IMR-90 (cell line): ENCODE measurements at regions not wholly inside any gene's neighbourhood (a gene's known extent, or its start where the extent isn't known, plus 50 kb on each side); places are given as distances from the start of the nearest gene placed in this dataset.

Experiments used
- ATAC-seq: fragments of 200-7000 bp; cut with Tn5 transposase; 2 replicates; pipeline ENCODE4 v1.9.1; 2020; ENCODE audit warnings: low read depth, mild to moderate bottlenecking, moderate library complexity
- BruUV-seq: library from RNA; stranded (reverse); fragments of 400-500 nt; replicated peaks from 2 replicates; lab custom pipeline; 2021; lab: Mats Ljungman, UMichigan
- CTCF ChIA-PET: fragments of 300-600 bp; formaldehyde crosslinking; extraction: SDS; loops from one replicate; lab custom pipeline; 2021; ENCODE audit warnings: antibody characterized with exemption; lab: Yijun Ruan, JAX
- POLR2A ChIA-PET: fragments of 300-600 bp; sonication (Branson Sonifier 250); formaldehyde crosslinking; loops from one replicate; lab custom pipeline; 2022; ENCODE audit warnings: antibody characterized with exemption; ENCODE audit not compliant: unreplicated experiment; lab: Charles Lee
- DNase-seq: peaks from one replicate; pipeline ENCODE4 v3.0.0; 2013
- H2AFZ ChIP-seq: replicated peaks from 2 replicates; pipeline ENCODE3; 2013; ENCODE audit warnings: low read length, mild to moderate bottlenecking; ENCODE audit not compliant: poor library complexity
- H2AK5ac ChIP-seq: 2 replicates; pipeline ENCODE4 v1.6.1; 2013; ENCODE audit warnings: low read depth, low read length, inconsistent platforms
- H2AK9ac ChIP-seq: replicated peaks from 2 replicates; pipeline ENCODE3; 2013; ENCODE audit warnings: mild to moderate bottlenecking, low read depth, low read length, moderate library complexity; ENCODE audit not compliant: poor library complexity
- H2BK120ac ChIP-seq: 2 replicates; pipeline ENCODE4 v1.6.1; 2013; ENCODE audit warnings: low read depth, low read length, inconsistent platforms
- H2BK15ac ChIP-seq: 3 replicates; pipeline ENCODE4 v1.6.1; 2013; ENCODE audit warnings: low read depth, low read length, inconsistent platforms
- H2BK20ac ChIP-seq: 2 replicates; pipeline ENCODE4 v1.6.1; 2013; ENCODE audit warnings: low read depth, mild to moderate bottlenecking, inconsistent platforms, low read length, moderate library complexity
- H2BK5ac ChIP-seq: 2 replicates; pipeline ENCODE4 v1.6.1; 2013; ENCODE audit warnings: mild to moderate bottlenecking, low read depth, low read length, inconsistent platforms; ENCODE audit not compliant: poor library complexity, severe bottlenecking
- H3K14ac ChIP-seq: replicated peaks from 2 replicates; pipeline ENCODE4 v1.6.1; 2013; ENCODE audit warnings: low read depth, low read length, inconsistent platforms
- H3K18ac ChIP-seq: 2 replicates; pipeline ENCODE4 v1.6.1; 2013; ENCODE audit warnings: low read depth, low read length, control low read depth
- H3K23ac ChIP-seq: 2 replicates; pipeline ENCODE4 v1.6.1; 2013; ENCODE audit warnings: low read depth, low read length, inconsistent platforms
- H3K27ac ChIP-seq: 2 replicates; pipeline ENCODE4 v1.5.1; 2013; ENCODE audit warnings: mild to moderate bottlenecking, control low read depth, low read length; ENCODE audit not compliant: insufficient read depth
- H3K27me3 ChIP-seq: 2 replicates; pipeline ENCODE4 v1.6.1; 2013; ENCODE audit warnings: low read length; ENCODE audit not compliant: control insufficient read depth, insufficient read depth
- H3K36me3 ChIP-seq: 2 replicates; pipeline ENCODE4 v1.6.1; 2013; ENCODE audit warnings: low read length, mixed read lengths; ENCODE audit not compliant: control insufficient read depth, insufficient read depth
- H3K4ac ChIP-seq: 2 replicates; pipeline ENCODE4 v1.6.1; 2013; ENCODE audit warnings: low read depth, low read length, inconsistent platforms
- H3K4me1 ChIP-seq: 2 replicates; pipeline ENCODE4 v1.6.1; 2013; ENCODE audit warnings: low read length, mixed read lengths; ENCODE audit not compliant: control insufficient read depth, insufficient read depth
- H3K4me2 ChIP-seq: 2 replicates; pipeline ENCODE4 v1.6.1; 2013; ENCODE audit warnings: low read depth, mild to moderate bottlenecking, control low read depth, low read length, moderate library complexity
- H3K4me3 ChIP-seq: 2 replicates; pipeline ENCODE4 v1.5.1; 2013; ENCODE audit warnings: low read depth, mild to moderate bottlenecking, control low read depth, low read length, moderate library complexity; ENCODE audit not compliant: insufficient read depth
- H3K56ac ChIP-seq: 2 replicates; pipeline ENCODE4 v1.6.1; 2013; ENCODE audit warnings: low read length, inconsistent platforms; ENCODE audit not compliant: insufficient read depth; ENCODE audit errors: extremely low read depth
- H3K79me1 ChIP-seq, 2 experiments: 2 replicates each; pipeline ENCODE4 v1.6.1; 2013; ENCODE audit warnings: low read length in 2 of 2, inconsistent platforms in 1 of 2, low read depth in 1 of 2
- H3K9ac ChIP-seq: 2 replicates; pipeline ENCODE4 v1.6.1; 2013; ENCODE audit warnings: low read depth, low read length, control low read depth
- H3K9me1 ChIP-seq: 2 replicates; pipeline ENCODE4 v1.6.1; 2013; ENCODE audit warnings: low read length, inconsistent platforms; ENCODE audit not compliant: insufficient read depth
- H3K9me3 ChIP-seq: 2 replicates; pipeline ENCODE4 v1.6.1; 2013; ENCODE audit warnings: low read length; ENCODE audit not compliant: control insufficient read depth, insufficient read depth
- H4K20me1 ChIP-seq: 2 replicates; pipeline ENCODE4 v1.6.1; 2013; ENCODE audit warnings: low read length, inconsistent platforms; ENCODE audit not compliant: insufficient read depth
- H4K5ac ChIP-seq: 2 replicates; pipeline ENCODE4 v1.6.1; 2013; ENCODE audit warnings: mild to moderate bottlenecking, low read depth, low read length, control low read depth
- H4K8ac ChIP-seq, 2 experiments: 2 replicates each; pipeline ENCODE4 v1.6.1; 2013; ENCODE audit warnings: low read depth in 2 of 2, low read length in 2 of 2, control low read depth in 1 of 2, inconsistent platforms in 1 of 2
- H4K91ac ChIP-seq: 2 replicates; pipeline ENCODE4 v1.6.1; 2013; ENCODE audit warnings: low read depth, low read length, inconsistent platforms; ENCODE audit not compliant: insufficient read depth
- CHD1 ChIP-seq: IDR thresholded peaks from 2 replicates; pipeline ENCODE4 v1.6.1; 2012; ENCODE audit warnings: low read depth, low read length, improper control_type of control experiment
- FOS ChIP-seq: fragments of 150-350 bp; IDR thresholded peaks from 2 replicates; pipeline ENCODE4 v1.6.1; 2016; ENCODE audit warnings: low read depth, low read length
- RAD21 ChIP-seq: IDR thresholded peaks from 2 replicates; pipeline ENCODE4 v1.6.1; 2012; ENCODE audit warnings: low read length, improper control_type of control experiment
- RCOR1 ChIP-seq: IDR thresholded peaks from 2 replicates; pipeline ENCODE4 v1.6.1; 2012; ENCODE audit warnings: mild to moderate bottlenecking, low read length, improper control_type of control experiment; ENCODE audit not compliant: insufficient replicate concordance
- SMC3 ChIP-seq: fragments of 150-350 bp; IDR thresholded peaks from 2 replicates; pipeline ENCODE4 v1.6.1; 2016; ENCODE audit warnings: low read depth, mild to moderate bottlenecking, antibody characterized with exemption, low read length, moderate library complexity
- WGBS, 2 experiments: methylation state at CpG; one replicate each; pipeline versions ENCODE4 v1.1.5 to v1.1.7; 2013; ENCODE audit warnings: missing lambda C conversion rate in 2 of 2; ENCODE audit not compliant: insufficient read length in 1 of 2; ENCODE audit errors: extremely low coverage in 2 of 2; 5-methylcytosine and 5-hydroxymethylcytosine counted together
- dilution Hi-C: fragments of 300-500 bp; cut with HindIII; formaldehyde crosslinking; loops from one replicate; pipeline ENCODE4 v1.14.3; 2018; ENCODE audit warnings: low sequenced_read_pairs; ENCODE audit not compliant: unreplicated experiment
- in situ Hi-C: fragments of 300-500 bp; cut with MboI; formaldehyde crosslinking; loops from 3 replicates; pipeline ENCODE4 v1.14.3; 2019; ENCODE audit warnings: low sequenced_read_pairs, inconsistent platforms, mixed read lengths
- intact Hi-C: fragments of 100-400 bp; cut with micrococcal nuclease; formaldehyde crosslinking; loops from 2 replicates; pipeline ENCODE4 v1.10.0; 2022

GRCh38 chr21:27225940-27226339 lies 259.1 kb upstream of the ADAMTS5 start:
- Histone ChIP-seq H3K56ac (0 out of 2 replicates have a peak overlapping the region, but pooled peaks have one; percentile 17), H4K20me1 (no peaks in the 10 kb centered on the region), H3K18ac (peak overlapping the region; percentile 92), H3K4me3 (no peak overlapping the region), H3K27ac (peak overlapping the region; percentile 66; the same call in 1 of the 2 replicates), H3K79me1 (no peaks in the 10 kb centered on the region), H3K4ac (peak overlapping the region; percentile 79), H3K14ac (peak overlapping the region; percentile 84), H3K36me3 (no peaks in the 10 kb centered on the region), H2BK120ac (peak overlapping the region; percentile 92), H3K23ac (peak overlapping the region; percentile 29; the same call in 1 of the 2 replicates), H2AFZ (no peak overlapping the region), H3K9me1 (no peaks in the 10 kb centered on the region), H3K4me1 (peaks cover 4% of the 10 kb centered on the region; the same call in 1 of the 2 replicates), H4K91ac (peak overlapping the region; percentile 68), H3K9me3 (no peaks in the 10 kb centered on the region), H2AK5ac (peak overlapping the region; percentile 35; the same call in 1 of the 2 replicates), H4K5ac (peak overlapping the region; percentile 93), H3K9ac (no peak overlapping the region), H2BK15ac (peak overlapping the region; percentile 71; the same call in 2 of the 3 replicates), H2BK20ac (peak overlapping the region; percentile 95), H2AK9ac (no peak overlapping the region), H3K27me3 (no peaks in the 10 kb centered on the region), H3K4me2 (no peak overlapping the region; the same call in 1 of the 2 replicates), H4K8ac (peak overlapping the region; percentile 22 to 52; a peak in 3 of 4 replicates), H2BK5ac (peak overlapping the region; percentile 89)
- POLR2A ChIA-PET, result no interaction called here
- dilution Hi-C loops (no loop called here), intact Hi-C loops (loop anchor here (10.0 kb wide), 1 partner anchor 51 kb away; no protein-coding TSS in a partner anchor), in situ Hi-C loops (no loop called here)
- no peak for DNase-seq
- ATAC-seq, result no peak
- TF ChIP-seq FOS (no peak), RAD21 (no peak), CHD1 (no peak), SMC3 (no peak), RCOR1 (no peak)
- BruUV-seq, result no TSS peak
- WGBS, 2 experiments, result no CpG with 5 or more reads among the region's 2 CpGs
- CTCF ChIA-PET, result interaction anchor here (0.6 kb wide), 1 partner anchor 792 kb away, joined by 6 read pairs; no protein-coding TSS in a partner anchor
